A673 (cell line): ENCODE measurements at regions not wholly inside any gene's neighbourhood (a gene's known extent, or its start where the extent isn't known, plus 50 kb on each side); places are given as distances from the start of the nearest gene placed in this dataset.

Source experiments
- EZH2 ChIP-seq: fragments of 200-600 bp; sonication (generic); IDR thresholded peaks from 2 replicates; pipeline ENCODE4 v1.6.1; 2017; ENCODE audit warnings: borderline replicate concordance, low read depth, mild to moderate bottlenecking, mixed read lengths, antibody characterized with exemption, low read length; ENCODE audit not compliant: poor library complexity, severe bottlenecking
- TF ChIP-seq, protein P1 (sequence below): fragments of 300-800, 200-600 bp; sonication (generic); conservative IDR thresholded peaks from 2 replicates; pipeline ENCODE4 v1.5.1; 2017; ENCODE audit warnings: low read depth, mild to moderate bottlenecking, antibody characterized with exemption, low read length, moderate library complexity, mixed read lengths

DNA sequence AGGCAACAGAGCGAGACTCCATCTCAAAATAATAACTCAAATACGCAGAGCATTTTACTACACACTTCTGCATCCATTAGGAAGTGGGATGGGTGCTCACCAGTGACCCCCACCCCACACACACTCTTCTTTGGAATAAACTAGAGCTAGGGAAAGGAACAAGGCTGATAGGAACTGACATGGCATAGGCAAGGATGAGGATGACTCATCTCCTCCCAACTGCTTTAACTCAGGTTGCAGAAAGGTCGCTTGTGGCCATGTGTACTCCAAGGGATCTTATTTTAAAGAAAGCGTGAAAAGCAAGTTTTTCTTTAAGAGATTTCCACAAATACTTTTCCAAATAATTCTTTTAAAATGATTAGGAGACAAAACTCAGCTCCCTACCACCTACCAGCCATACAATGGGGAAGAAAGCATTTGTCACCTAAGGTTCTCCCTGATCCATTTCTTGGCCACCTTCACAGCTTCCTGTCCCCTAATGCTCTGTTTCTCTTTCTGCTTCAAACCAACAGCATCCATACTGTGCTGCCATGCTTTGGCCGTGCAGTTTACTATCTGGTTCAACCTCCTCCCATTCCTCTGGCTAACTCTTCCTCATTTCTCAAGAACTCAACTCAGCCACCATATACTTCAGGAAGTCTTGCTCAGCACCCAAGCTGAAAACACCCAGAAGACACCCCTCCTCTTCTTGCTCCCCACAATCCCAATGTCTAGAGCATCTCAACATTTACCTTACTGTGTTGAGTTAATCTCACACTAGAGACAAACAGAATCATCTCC lies 211.9 kb downstream of the ACTL7B start:
- TF ChIP-seq, protein P1, sequence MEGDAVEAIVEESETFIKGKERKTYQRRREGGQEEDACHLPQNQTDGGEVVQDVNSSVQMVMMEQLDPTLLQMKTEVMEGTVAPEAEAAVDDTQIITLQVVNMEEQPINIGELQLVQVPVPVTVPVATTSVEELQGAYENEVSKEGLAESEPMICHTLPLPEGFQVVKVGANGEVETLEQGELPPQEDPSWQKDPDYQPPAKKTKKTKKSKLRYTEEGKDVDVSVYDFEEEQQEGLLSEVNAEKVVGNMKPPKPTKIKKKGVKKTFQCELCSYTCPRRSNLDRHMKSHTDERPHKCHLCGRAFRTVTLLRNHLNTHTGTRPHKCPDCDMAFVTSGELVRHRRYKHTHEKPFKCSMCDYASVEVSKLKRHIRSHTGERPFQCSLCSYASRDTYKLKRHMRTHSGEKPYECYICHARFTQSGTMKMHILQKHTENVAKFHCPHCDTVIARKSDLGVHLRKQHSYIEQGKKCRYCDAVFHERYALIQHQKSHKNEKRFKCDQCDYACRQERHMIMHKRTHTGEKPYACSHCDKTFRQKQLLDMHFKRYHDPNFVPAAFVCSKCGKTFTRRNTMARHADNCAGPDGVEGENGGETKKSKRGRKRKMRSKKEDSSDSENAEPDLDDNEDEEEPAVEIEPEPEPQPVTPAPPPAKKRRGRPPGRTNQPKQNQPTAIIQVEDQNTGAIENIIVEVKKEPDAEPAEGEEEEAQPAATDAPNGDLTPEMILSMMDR = no peak
- TF ChIP-seq EZH2 = no peak
